GM12878 (cell line): ENCODE measurements at regions not wholly inside any gene's neighbourhood (a gene's known extent, or its start where the extent isn't known, plus 50 kb on each side); places are given as distances from the start of the nearest gene placed in this dataset.

ENCODE experiments used
- ATAC-seq: fragments of 200-7000 bp; cut with Tn5 transposase; 3 replicates; pipeline ENCODE4 v1.9.1; 2020; ENCODE audit warnings: mild to moderate bottlenecking, moderate library complexity
- BruUV-seq: library from RNA; stranded (reverse); fragments of 400-500 nt; replicated peaks from 2 replicates; lab custom pipeline; 2021; lab: Mats Ljungman, UMichigan
- CTCF ChIA-PET: fragments of 300-600 bp; sonication (Branson Sonifier 250); formaldehyde crosslinking; extraction: SDS; loops from one replicate; lab custom pipeline; 2021; ENCODE audit warnings: inconsistent platforms; lab: Yijun Ruan, JAX
- POLR2A ChIA-PET: fragments of 350-600 bp; formaldehyde crosslinking; extraction: SDS; loops from one replicate; lab custom pipeline; 2021; ENCODE audit warnings: inconsistent platforms; lab: Charles Lee
- RAD21 ChIA-PET: fragments of 300-600 bp; sonication (Branson Sonifier 250); formaldehyde crosslinking; loops from one replicate; lab custom pipeline; 2023; ENCODE audit warnings: antibody characterized with exemption; ENCODE audit not compliant: unreplicated experiment; lab: Charles Lee
- SMC1A ChIA-PET: fragments of 300-600 bp; sonication (Branson Sonifier 250); formaldehyde crosslinking; loops from one replicate; lab custom pipeline; 2023; ENCODE audit not compliant: unreplicated experiment, uncharacterized antibody; lab: Charles Lee
- DNase-seq: peaks from one replicate; pipeline ENCODE4 v3.0.0-alpha.2; 2011; ENCODE audit warnings: low read depth, low spot score
- FAIRE-seq: peaks from 3 replicates; lab custom pipeline; 2011; peaks lifted over from hg19 to GRCh38; lab: Jason Lieb, UNC
- H2AFZ ChIP-seq: 2 replicates; pipeline ENCODE4 v1.6.0; 2011; ENCODE audit warnings: low read depth, low read length, control low read depth; ENCODE audit not compliant: control insufficient read depth
- H3K27ac ChIP-seq: 2 replicates; pipeline ENCODE4 v1.5.1; 2011; ENCODE audit warnings: control low read depth; ENCODE audit not compliant: control insufficient read depth, insufficient read depth
- H3K27me3 ChIP-seq, 2 experiments: replicated peaks in 1 of 2; 2 replicates each; pipeline versions ENCODE4 v1.6.0 to v1.6.1; 2011; ENCODE audit warnings: low read length in 1 of 2; ENCODE audit not compliant: control insufficient read depth in 2 of 2, insufficient read depth in 2 of 2
- H3K36me3 ChIP-seq, 2 experiments: 2 replicates each; pipeline ENCODE4 v1.5.1; 2011; ENCODE audit warnings: low read length in 1 of 2; ENCODE audit not compliant: control insufficient read depth in 2 of 2, insufficient read depth in 2 of 2
- H3K4me1 ChIP-seq: 2 replicates; pipeline ENCODE4 v1.6.1; 2011; ENCODE audit warnings: mild to moderate bottlenecking, low read length, moderate library complexity, mixed read lengths; ENCODE audit not compliant: control insufficient read depth, insufficient read depth
- H3K4me2 ChIP-seq: 2 replicates; pipeline ENCODE4 v1.6.0; 2011; ENCODE audit warnings: control low read depth; ENCODE audit not compliant: control insufficient read depth, insufficient read depth
- H3K4me3 ChIP-seq: fragments of 200-600 bp; sonication (generic); 2 replicates; pipeline ENCODE4 v1.5.1; 2016
- H3K79me2 ChIP-seq: 2 replicates; pipeline ENCODE4 v1.6.0; 2011; ENCODE audit warnings: low read length; ENCODE audit not compliant: control insufficient read depth, insufficient read depth
- H3K9ac ChIP-seq: 2 replicates; pipeline ENCODE4 v1.8.0; 2011; ENCODE audit warnings: low read length, control low read depth, mixed read lengths; ENCODE audit not compliant: control insufficient read depth, insufficient read depth
- H3K9me3 ChIP-seq: replicated peaks from 3 replicates; pipeline ENCODE4 v1.5.1; 2011; ENCODE audit warnings: mild to moderate bottlenecking, low read length; ENCODE audit not compliant: control insufficient read depth, insufficient read depth
- H4K20me1 ChIP-seq: 2 replicates; pipeline ENCODE4 v1.6.0; 2011; ENCODE audit not compliant: control insufficient read depth, insufficient read depth
- ATF7 ChIP-seq: fragments of 450-650 bp; IDR thresholded peaks from 2 replicates; pipeline ENCODE4 v1.6.1; 2016; ENCODE audit warnings: low read depth, mild to moderate bottlenecking
- CREB1 ChIP-seq: IDR thresholded peaks from 2 replicates; pipeline ENCODE4 v1.6.1; 2012; ENCODE audit warnings: low read depth, mild to moderate bottlenecking, inconsistent platforms
- GATAD2B ChIP-seq: fragments of 450-650 bp; conservative IDR thresholded peaks from 2 replicates; pipeline ENCODE4 v1.6.1; 2017; ENCODE audit warnings: low read depth, mild to moderate bottlenecking, moderate library complexity
- JUNB ChIP-seq: IDR thresholded peaks from 2 replicates; pipeline ENCODE4 v1.6.1; 2016; ENCODE audit warnings: antibody characterized with exemption, mild to moderate bottlenecking
- NR2C1 ChIP-seq: fragments of 450-650 bp; IDR thresholded peaks from 2 replicates; pipeline ENCODE4 v1.6.1; 2017; ENCODE audit warnings: antibody characterized with exemption, mild to moderate bottlenecking, moderate library complexity
- NR2C2 ChIP-seq: IDR thresholded peaks from 2 replicates; pipeline ENCODE4 v1.6.1; 2011; ENCODE audit warnings: borderline replicate concordance, low read depth; ENCODE audit not compliant: control insufficient read depth, insufficient read length
- POLR2AphosphoS5 ChIP-seq: IDR thresholded peaks from 2 replicates; pipeline ENCODE4 v1.6.1; 2011; ENCODE audit warnings: mild to moderate bottlenecking, low read length, inconsistent platforms
- RAD51 ChIP-seq: fragments of 450-650 bp; IDR thresholded peaks from 2 replicates; pipeline ENCODE4 v1.6.1; 2016; ENCODE audit warnings: moderate library complexity, mild to moderate bottlenecking, inconsistent platforms
- SMARCA5 ChIP-seq: fragments of 450-650 bp; IDR thresholded peaks from 2 replicates; pipeline ENCODE4 v1.6.1; 2017; ENCODE audit warnings: mild to moderate bottlenecking
- SPI1 ChIP-seq: IDR thresholded peaks from 2 replicates; pipeline ENCODE4 v1.6.1; 2011; ENCODE audit warnings: low read depth, mild to moderate bottlenecking, low read length, moderate library complexity, borderline replicate concordance; ENCODE audit not compliant: insufficient read depth
- SREBF2 ChIP-seq: IDR thresholded peaks from 2 replicates; pipeline ENCODE4 v1.6.1; 2012; ENCODE audit warnings: mild to moderate bottlenecking, low read length
- ZNF207 ChIP-seq: fragments of 450-650 bp; IDR thresholded peaks from 2 replicates; pipeline ENCODE4 v1.6.1; 2014; ENCODE audit warnings: antibody characterized with exemption, mild to moderate bottlenecking, borderline replicate concordance
- WGBS: methylation state at CpG from one replicate; pipeline ENCODE4 v1.1.6; 2016; ENCODE audit warnings: low lambda C conversion rate; ENCODE audit not compliant: insufficient replicate concordance, insufficient coverage; ENCODE audit errors: missing lambda C conversion rate; 5-methylcytosine and 5-hydroxymethylcytosine counted together
- in situ Hi-C: fragments of 300-500 bp; cut with MboI; formaldehyde crosslinking; loops from 9 replicates; pipeline ENCODE4 v1.14.3; 2018; ENCODE audit warnings: mixed read lengths
- intact Hi-C: fragments of 100-400 bp; cut with micrococcal nuclease; formaldehyde crosslinking; loops from one replicate; pipeline ENCODE4 v1.14.2; 2022; ENCODE audit not compliant: unreplicated experiment
- TF ChIP-seq, protein P1 (sequence below): IDR thresholded peaks from 2 replicates; pipeline ENCODE4 v1.6.1; 2012; ENCODE audit warnings: low read depth, low read length, improper control_type of control experiment
- TF ChIP-seq, protein P2 (sequence below): fragments of 150-350 bp; IDR thresholded peaks from 2 replicates; pipeline ENCODE4 v1.6.1; 2014; ENCODE audit warnings: mild to moderate bottlenecking, low read depth, low read length

DNA sequence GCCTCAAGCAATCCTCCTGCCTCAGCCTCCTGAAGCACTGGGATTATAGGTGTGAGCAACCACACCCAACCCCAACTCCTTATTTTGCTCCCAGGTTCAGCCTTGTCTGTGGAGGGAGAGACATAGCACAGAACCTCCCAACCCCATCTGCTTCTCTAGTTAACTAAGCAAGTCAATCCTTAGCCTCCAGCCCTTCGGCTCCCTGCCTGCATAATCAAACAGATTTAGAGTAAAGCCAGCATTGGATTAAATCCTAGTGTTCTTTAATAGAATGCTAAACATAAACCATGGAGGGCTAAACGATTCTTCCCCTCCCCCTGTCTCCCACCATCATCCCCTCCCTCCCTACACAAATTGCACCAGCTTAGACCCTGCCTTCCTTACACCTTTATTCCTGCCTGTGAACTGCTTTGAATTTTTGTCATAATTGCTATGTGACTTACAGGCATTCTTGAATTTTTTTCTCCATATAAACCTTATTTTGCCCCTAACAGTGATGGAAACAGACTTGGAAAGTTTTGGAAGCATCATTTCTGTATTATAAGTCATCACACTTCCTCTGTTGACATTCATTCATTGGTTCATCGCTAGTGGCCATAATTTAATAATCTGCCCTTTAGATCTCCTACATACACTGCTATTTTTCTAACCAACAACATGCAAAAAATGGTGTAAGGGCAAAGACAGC lies 72.6 kb upstream of the TOMM7 start:
- Histone ChIP-seq H3K4me1 (no peaks in the 10 kb centered on the region), H3K27ac (no peak overlapping the region), H4K20me1 (no peaks in the 10 kb centered on the region), H2AFZ (no peak overlapping the region), H3K79me2 (no peaks in the 10 kb centered on the region), H3K36me3 (no peaks in the 10 kb centered on the region), H3K4me2 (no peak overlapping the region), H3K9ac (no peak overlapping the region), H3K27me3 (no peaks in the 10 kb centered on the region), H3K9me3 (no peaks in the 10 kb centered on the region), H3K4me3 (no peak overlapping the region)
- CTCF ChIA-PET = interaction anchor here (1.2 kb wide), 1 partner anchor 19 kb away, joined by 3 read pairs; no protein-coding TSS in a partner anchor
- POLR2A ChIA-PET = no interaction called here
- in situ Hi-C loops (no loop called here), intact Hi-C loops (no loop called here)
- RAD21 ChIA-PET = interaction anchor here (1.0 to 1.5 kb wide), 2 partner anchors 9 to 159 kb away, joined by 3 read pairs; no protein-coding TSS in a partner anchor
- DNase-seq = no peak
- 62% methylated on average over 3 of the region's 3 CpGs for WGBS
- FAIRE-seq = no peak
- SMC1A ChIA-PET = interaction anchor here (1.0 to 2.2 kb wide), 3 partner anchors 22 to 78 kb away, joined by 3 to 6 read pairs (median 3); no protein-coding TSS in a partner anchor
- no peak for ATAC-seq
- no TSS peak for BruUV-seq
- no peak for TF ChIP-seq JUNB

DNA sequence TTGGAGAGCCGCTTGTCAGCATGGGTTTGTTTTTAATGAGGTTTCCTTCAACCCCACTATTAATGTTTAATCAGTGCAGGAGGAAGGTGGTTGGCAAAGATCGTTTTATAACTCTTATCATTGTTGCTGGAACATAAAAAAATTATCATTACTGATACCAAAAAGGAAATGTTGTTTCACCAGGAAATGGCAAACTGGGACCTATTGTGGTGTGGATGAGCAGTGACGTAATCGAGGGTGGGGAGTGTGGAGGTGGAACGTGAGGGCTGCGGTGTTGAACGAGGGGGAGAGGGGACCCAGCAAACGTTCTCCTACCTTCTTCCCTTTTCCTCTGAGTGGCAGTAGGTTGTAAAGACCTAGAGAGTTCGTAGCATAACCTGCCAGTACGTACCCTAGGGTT lies 71.9 kb upstream of the TOMM7 start:
- ChIA-PET POLR2A (no interaction called here), SMC1A (interaction anchor here (1.3 to 2.2 kb wide), 5 partner anchors 8 to 160 kb away, joined by 3 to 6 read pairs (median 5); no protein-coding TSS in a partner anchor), CTCF (no interaction called here), RAD21 (no interaction called here)
- Histone ChIP-seq H3K9ac (no peak overlapping the region), H2AFZ (no peak overlapping the region), H3K4me3 (no peak overlapping the region), H3K27me3 (no peaks in the 10 kb centered on the region), H3K9me3 (no peaks in the 10 kb centered on the region), H3K4me2 (no peak overlapping the region), H3K4me1 (no peaks in the 10 kb centered on the region), H3K27ac (no peak overlapping the region), H3K36me3 (no peaks in the 10 kb centered on the region), H4K20me1 (no peaks in the 10 kb centered on the region), H3K79me2 (no peaks in the 10 kb centered on the region)
- intact Hi-C loops (no loop called here), in situ Hi-C loops (no loop called here)
- no peak for FAIRE-seq
- BruUV-seq = no TSS peak
- WGBS = 69% methylated on average over 10 of the region's 10 CpGs
- DNase-seq = no peak
- no peak for ATAC-seq
- TF ChIP-seq, protein P1, sequence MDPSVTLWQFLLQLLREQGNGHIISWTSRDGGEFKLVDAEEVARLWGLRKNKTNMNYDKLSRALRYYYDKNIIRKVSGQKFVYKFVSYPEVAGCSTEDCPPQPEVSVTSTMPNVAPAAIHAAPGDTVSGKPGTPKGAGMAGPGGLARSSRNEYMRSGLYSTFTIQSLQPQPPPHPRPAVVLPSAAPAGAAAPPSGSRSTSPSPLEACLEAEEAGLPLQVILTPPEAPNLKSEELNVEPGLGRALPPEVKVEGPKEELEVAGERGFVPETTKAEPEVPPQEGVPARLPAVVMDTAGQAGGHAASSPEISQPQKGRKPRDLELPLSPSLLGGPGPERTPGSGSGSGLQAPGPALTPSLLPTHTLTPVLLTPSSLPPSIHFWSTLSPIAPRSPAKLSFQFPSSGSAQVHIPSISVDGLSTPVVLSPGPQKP = no peak
- TF ChIP-seq NR2C2 (no peak), GATAD2B (no peak), ATF7 (no peak), POLR2AphosphoS5 (no peak), SMARCA5 (no peak), ZNF207 (no peak), NR2C1 (no peak), CREB1 (no peak), SREBF2 (no peak), RAD51 (no peak), SPI1 (no peak)
- TF ChIP-seq, protein P2, sequence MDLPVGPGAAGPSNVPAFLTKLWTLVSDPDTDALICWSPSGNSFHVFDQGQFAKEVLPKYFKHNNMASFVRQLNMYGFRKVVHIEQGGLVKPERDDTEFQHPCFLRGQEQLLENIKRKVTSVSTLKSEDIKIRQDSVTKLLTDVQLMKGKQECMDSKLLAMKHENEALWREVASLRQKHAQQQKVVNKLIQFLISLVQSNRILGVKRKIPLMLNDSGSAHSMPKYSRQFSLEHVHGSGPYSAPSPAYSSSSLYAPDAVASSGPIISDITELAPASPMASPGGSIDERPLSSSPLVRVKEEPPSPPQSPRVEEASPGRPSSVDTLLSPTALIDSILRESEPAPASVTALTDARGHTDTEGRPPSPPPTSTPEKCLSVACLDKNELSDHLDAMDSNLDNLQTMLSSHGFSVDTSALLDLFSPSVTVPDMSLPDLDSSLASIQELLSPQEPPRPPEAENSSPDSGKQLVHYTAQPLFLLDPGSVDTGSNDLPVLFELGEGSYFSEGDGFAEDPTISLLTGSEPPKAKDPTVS = no peak
